ENCODE measurements at regions not wholly inside any gene's neighbourhood (a gene's known extent, or its start where the extent isn't known, plus 50 kb on each side); places are given as distances from the start of the nearest gene placed in this dataset.

DNA sequence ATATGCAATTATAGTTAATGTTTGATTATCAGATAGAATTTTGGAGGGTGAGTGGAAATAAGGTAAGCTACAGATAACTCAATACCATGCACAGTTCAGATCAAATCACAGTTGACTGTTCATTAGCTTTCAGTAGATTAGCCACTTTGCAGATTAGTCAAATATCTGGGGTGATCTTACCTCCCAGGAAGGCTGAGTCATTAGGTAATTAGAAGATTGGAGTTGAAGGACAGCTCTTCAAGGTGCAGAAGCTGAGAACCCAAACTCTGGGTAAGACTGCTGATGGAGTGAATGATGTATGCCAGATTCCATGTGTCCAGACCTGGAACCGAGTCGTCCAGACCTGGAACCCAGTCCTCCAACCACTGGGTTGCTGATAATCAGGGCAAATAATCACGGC lies 262.8 kb upstream of the UBE2E3 start:
- intact Hi-C loops (cut with DNase I): no loop called here

DNA sequence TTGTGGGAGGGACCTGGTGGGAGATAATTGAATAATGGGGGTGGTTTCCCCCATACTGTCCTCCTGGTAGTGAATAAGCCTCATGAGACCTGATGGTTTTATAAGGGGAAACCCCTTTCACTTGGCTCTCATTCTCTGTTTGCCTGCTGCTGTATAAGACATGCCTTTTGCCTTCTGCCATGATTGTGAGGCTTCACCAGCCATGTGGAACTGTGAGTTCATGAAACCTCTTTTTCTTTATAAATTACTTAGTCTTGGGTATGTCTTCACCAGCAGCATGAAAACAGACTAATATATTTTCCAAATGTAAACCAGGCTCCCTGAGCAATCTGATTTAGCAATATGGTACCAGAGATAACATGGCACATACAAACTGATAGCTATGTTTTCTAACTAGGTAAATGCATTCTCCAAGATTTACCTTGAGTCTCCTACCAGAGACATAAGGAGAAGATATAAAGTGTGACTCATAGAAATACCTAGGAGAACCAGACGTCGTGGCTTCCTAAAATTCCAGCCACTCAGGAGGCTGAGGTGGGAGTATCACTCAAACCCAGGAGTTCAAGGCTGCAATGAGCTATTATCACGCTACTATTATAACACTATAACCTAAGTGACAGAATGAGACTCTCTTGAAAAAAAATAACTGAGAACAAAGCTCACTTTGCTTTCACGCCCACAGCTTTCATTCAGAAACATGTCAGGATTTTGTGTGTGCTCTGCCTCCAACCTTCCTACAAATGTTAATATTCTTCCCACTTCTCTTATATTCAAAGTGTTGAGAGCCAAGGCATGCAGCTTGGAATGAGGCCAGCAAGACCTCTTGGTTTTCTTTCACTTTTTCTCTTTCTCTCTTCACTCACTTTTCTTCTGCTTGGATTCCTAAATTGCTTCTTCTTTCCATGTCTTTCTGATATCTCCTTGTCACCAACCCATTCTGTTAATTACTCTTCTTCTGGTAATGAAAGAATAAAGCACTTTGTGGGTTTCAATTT lies 263.9 kb upstream of the UBE2E3 start:
- H3K4me1 ChIP-seq: no peaks in the 10 kb centered on the region
- FAIRE-seq: no peak

More for the DNA sequence above, 262.8 kb upstream of the UBE2E3 start:
- no peak overlapping the region for H3K27ac ChIP-seq
- H3K36me3 ChIP-seq: no peaks in the 10 kb centered on the region
- H3K4me3 ChIP-seq: no peak overlapping the region
- H3K27me3 ChIP-seq: no peaks in the 10 kb centered on the region
- no peaks in the 10 kb centered on the region for H3K4me1 ChIP-seq
- FAIRE-seq (no peak), ATAC-seq (no peak), DNase-seq (no peak)
- WGBS, 2 donors: 60 to 66% methylated on average over 3 of the region's 3 CpGs
- TF ChIP-seq CTCF (IDR thresholded peaks at IDR 0.05): no peak
- H3K9me3 ChIP-seq: no peaks in the 10 kb centered on the region

DNA sequence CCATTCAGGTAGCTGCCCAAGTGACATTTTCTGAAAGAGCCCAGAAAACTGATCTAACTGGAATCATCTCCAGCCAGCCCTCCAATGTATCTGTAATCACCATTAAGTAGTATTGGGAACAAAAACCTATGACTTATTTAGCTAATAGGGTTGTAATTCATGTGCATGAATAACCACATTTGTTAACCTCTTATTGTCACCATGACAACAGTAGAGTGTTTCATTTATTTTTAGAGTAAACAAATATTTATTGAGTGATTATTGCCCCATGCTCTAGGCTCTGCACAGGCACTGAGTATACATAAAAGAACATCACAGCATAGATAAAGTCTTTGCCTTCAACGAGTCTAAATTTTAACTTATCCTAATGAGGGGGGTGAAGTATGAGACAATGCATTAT lies 265.4 kb upstream of the UBE2E3 start:
- Histone ChIP-seq H3K27me3 (no peaks in the 10 kb centered on the region), H3K9me3 (no peaks in the 10 kb centered on the region), H3K4me1 (no peaks in the 10 kb centered on the region), H3K27ac (no peak overlapping the region), H3K4me3 (no peak overlapping the region), H3K36me3 (no peaks in the 10 kb centered on the region)
- ATAC-seq: no peak
- 6 to 14% methylated on average over 1 of the region's 1 CpG for WGBS, 2 donors
- no peak for TF ChIP-seq CTCF (IDR thresholded peaks at IDR 0.05)
- no peak for FAIRE-seq
- intact Hi-C loops (cut with DNase I): no loop called here
- DNase-seq: no peak

More for the DNA sequence above, 263.9 kb upstream of the UBE2E3 start:
- H3K27me3 ChIP-seq: no peaks in the 10 kb centered on the region
- intact Hi-C loops (cut with DNase I): no loop called here
- 76 to 80% methylated on average over 4 of the region's 4 CpGs for whole genome bisulfite sequencing, 2 donors
- H3K27ac ChIP-seq: no peak overlapping the region
- H3K4me3 ChIP-seq: no peak overlapping the region
- ATAC-seq (no peak), DNase-seq (no peak)
- no peak for TF ChIP-seq CTCF (IDR thresholded peaks at IDR 0.05)
- no peaks in the 10 kb centered on the region for H3K36me3 ChIP-seq
- no peaks in the 10 kb centered on the region for H3K9me3 ChIP-seq

DNA sequence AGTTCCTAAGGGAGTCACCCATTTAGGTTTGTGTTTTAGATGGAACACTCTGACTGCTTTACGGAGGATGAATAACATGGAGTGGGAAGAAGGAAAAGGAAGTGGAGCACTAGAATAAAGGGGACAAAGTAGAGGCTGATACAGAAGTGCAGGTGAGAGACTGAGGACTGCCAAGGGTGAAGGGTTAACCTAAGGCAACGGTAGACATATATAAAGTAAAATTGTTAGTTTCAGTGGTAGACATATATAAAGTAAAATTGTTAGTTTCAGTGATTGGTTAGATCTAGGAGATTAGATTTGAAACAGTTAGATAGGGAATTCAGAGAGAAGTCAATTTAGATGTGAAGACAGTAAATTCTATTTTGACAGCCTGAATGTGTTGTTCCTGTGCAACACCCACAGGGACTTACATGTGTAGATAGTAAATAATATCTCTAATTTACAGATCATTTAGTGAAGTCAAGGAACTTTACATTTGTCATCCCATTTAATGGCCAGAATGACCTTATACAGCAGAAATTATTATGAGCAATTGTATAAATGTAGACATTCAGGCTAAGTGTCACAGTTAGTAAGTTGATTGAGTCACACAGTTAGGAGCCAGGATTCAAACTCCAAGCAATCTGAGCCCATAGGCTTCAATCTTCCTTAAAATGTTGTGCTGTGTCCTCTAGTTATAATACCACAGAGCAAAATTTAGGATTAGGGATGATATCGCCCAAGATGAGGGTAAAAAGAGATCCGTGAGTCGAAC lies 270.8 kb upstream of the UBE2E3 start:
- Histone ChIP-seq H3K9me3 (no peaks in the 10 kb centered on the region), H3K36me3 (no peaks in the 10 kb centered on the region), H3K4me3 (no peak overlapping the region), H3K27ac (no peak overlapping the region), H3K27me3 (no peaks in the 10 kb centered on the region), H3K4me1 (no peaks in the 10 kb centered on the region)
- no peak for ATAC-seq
- no peak for DNase-seq
- WGBS, 2 donors: 88 to 96% methylated on average over 5 of the region's 5 CpGs
- no peak for TF ChIP-seq CTCF (IDR thresholded peaks at IDR 0.05)
- intact Hi-C loops (cut with DNase I): no loop called here
- FAIRE-seq: no peak
